Medulla oblongata (tissue), 1 donor: ENCODE measurements at regions not wholly inside any gene's neighbourhood (a gene's known extent, or its start where the extent isn't known, plus 50 kb on each side); places are given as distances from the start of the nearest gene placed in this dataset.

Experiments
- DNase-seq: peaks from one replicate; pipeline ENCODE4 v3.0.0-alpha.2; 2015; ENCODE audit errors: extremely low spot score

DNA sequence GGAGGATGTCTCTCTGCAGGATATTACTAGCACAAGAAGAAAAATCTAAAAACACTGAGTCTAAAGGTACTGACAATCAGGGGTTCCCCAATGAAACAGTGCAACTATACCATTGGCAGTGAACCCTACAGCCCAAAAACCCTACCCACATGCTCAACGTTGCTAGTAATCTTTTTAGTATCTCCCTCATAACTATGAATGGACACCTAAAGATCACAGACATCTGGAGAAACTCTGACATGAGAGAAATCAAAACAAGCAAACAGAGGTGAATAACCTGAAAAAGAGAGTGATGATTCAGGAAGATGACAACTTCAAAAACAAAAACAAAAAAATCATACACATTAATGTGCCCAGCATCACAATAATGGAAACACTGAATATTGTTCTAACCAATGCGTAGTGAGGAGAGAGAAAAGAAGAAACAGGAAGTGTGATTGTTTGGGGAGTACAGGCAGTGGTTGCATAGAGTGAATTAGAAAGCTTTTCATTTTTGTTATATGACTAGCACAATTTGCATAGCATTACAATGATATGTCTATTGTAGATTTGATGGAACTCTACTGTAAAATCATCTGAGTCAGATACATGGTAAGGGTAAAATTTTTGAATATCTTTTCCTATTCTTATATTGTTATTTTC is 78.9 kb upstream of the FMR1 start:
- no peak for DNase-seq

DNA sequence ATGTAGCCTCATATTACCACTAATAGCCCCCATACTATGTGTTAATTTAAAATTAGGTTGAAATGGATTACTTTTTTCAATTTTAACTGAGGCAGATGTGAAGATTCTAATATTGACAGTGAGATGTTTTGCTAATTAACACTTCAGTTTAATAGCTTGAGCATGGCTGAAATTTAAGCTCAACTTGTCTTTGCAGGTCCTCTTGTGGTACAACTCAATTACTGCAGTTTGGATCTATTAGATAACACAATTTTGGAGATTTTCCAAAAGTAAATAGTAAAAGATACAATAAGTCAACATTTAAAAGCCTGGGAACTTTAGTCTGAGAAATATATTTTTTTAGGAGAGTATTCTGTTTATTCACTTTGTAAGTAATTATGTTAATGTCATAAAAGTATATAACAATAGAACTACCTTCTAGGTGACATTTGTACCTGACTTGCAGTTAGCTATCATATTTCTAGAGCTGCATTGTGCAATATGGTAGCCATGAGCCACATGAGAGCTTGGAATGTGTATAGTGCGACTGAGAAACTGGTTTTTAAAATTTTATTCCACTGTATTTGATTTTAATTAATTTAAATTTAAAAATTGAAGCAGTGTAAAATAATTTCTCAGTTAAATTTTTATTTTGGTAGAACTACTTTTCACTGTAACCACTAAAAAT is 73.1 kb upstream of the FMR1 start:
- DNase-seq: no peak

DNA sequence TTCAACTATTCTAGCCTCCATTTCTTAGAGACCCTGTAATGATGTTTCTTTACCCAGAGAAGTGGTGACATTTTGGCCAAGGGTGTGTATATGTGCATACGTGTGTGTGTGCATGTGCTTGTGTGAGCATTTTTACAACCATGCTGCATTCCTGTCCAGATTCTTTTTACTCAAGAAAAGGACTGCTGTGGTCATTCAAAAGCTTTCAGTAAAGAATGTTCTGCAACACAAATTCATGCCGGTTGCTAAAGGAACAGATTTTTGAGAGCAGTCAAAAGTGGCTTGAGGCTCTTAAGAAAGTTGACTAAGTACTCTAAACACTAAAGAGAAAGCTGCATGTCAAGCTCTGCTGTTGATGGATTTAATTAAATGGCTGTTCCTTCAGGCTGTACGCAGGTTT is 65.0 kb upstream of the FMR1 start:
- DNase-seq: no peak

GRCh38 chrX:147847999-147848398 is 63.7 kb upstream of the FMR1 start:
- peak; percentile 1 for DNase-seq

DNA sequence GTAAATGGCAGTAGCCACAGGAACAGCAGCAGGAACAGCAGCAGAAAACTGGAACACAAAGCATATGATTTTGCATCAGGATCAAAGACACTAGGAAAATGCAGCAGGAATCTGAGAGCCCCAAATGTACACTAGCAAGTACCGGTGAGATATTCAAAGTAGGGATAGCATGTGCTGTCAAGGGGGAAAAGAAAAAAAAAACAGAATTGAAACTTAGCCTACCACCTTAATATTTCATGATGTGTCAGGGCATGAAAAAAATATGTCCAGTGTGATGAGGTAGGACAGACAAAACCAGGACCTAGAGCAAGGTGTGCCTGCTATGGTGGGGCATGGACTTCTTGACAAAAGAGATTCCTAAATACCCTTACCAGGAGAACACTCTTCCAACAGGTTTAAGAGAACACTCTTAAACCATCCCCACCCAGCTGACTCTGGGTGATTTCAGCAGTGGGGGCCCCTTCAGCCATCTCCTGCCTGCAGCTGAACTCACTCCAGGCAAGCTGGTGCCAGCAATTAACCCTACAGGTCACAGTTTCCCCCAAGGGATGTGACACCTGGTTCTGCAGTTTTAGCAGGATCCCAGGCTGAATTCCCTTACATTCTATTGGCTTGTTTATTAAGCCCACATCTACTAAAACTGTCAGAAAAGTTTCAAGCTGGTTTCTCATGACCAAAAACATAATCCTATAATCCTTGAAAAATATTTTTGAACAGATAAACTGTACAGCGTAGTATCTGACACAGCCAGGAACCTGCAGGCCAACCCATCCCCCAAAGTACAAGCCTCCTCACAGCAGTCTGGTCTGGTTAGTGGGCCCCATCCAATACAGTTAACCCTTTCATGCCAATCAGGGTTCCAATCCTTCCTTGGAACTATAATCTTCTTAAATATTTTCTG is 62.9 kb upstream of the FMR1 start:
- no peak for DNase-seq

GRCh38 chrX:147850875-147851274 is 60.8 kb upstream of the FMR1 start:
- no peak for DNase-seq

DNA sequence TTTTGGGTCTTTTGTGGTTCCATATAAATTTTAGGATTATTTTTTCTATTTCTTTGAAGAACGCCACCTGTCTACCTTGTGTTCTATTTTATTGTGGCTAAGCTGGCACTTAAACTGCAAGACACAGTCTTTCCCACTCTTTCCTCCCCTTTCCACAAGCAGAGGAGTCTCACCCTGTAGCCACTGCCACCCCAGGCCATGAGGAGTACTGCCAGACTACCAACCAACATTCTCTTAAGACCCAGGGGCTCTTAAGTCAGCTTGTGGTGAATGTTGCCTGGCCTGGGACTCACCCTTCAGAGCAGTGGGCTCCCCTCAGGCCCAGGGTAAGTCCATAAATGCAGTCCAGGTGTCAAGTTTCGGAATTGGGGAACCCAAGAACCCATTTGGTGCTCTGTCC is 58.0 kb upstream of the FMR1 start:
- DNase-seq: no peak

GRCh38 chrX:147859666-147860065 is 52.1 kb upstream of the FMR1 start:
- no peak for DNase-seq
